ENCODE measurements at regions not wholly inside any gene's neighbourhood (a gene's known extent, or its start where the extent isn't known, plus 50 kb on each side); places are given as distances from the start of the nearest gene placed in this dataset.

GRCh38 chr2:216261042-216261537 is 111.2 kb downstream of the MARCHF4 start:
- TF ChIP-seq, protein P1, sequence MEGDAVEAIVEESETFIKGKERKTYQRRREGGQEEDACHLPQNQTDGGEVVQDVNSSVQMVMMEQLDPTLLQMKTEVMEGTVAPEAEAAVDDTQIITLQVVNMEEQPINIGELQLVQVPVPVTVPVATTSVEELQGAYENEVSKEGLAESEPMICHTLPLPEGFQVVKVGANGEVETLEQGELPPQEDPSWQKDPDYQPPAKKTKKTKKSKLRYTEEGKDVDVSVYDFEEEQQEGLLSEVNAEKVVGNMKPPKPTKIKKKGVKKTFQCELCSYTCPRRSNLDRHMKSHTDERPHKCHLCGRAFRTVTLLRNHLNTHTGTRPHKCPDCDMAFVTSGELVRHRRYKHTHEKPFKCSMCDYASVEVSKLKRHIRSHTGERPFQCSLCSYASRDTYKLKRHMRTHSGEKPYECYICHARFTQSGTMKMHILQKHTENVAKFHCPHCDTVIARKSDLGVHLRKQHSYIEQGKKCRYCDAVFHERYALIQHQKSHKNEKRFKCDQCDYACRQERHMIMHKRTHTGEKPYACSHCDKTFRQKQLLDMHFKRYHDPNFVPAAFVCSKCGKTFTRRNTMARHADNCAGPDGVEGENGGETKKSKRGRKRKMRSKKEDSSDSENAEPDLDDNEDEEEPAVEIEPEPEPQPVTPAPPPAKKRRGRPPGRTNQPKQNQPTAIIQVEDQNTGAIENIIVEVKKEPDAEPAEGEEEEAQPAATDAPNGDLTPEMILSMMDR (IDR thresholded peaks at IDR 0.05; ENCODE audit: low read depth, low read length, poor library complexity, severe bottlenecking), result no peak
- TF ChIP-seq EZH2phosphoT487 (IDR thresholded peaks at IDR 0.05; ENCODE audit: borderline replicate concordance, low read length), result no peak
